ENCODE measurements at regions not wholly inside any gene's neighbourhood (a gene's known extent, or its start where the extent isn't known, plus 50 kb on each side); places are given as distances from the start of the nearest gene placed in this dataset.

GRCh38 chr5:51860532-51861018 is 477.3 kb downstream of the ISL1 start:
- TF ChIP-seq POLR2A (IDR thresholded peaks at IDR 0.05) (no peak), CTCF (IDR thresholded peaks at IDR 0.05) (no peak), POLR2AphosphoS5 (IDR thresholded peaks at IDR 0.05; ENCODE audit: insufficient read depth in 1 of 2, low read depth in 1 of 2) (no peak)

Measured in vagina (tissue), 2 donors.